ENCODE measurements at regions not wholly inside any gene's neighbourhood (a gene's known extent, or its start where the extent isn't known, plus 50 kb on each side); places are given as distances from the start of the nearest gene placed in this dataset.
"Not testable (repeated sequence)": the region's sequence is repeated elsewhere in the genome, so short reads cannot be mapped to it uniquely, and the experiment has no call there.

- Histone ChIP-seq H3K27ac (ENCODE audit: low read depth, low read length) (no peak overlapping the region), H2AK5ac (ENCODE audit: low read length) (no peak overlapping the region), H4K12ac (ENCODE audit: low read depth, low read length) (no peak overlapping the region), H2BK120ac (ENCODE audit: insufficient read depth, low read length, poor library complexity) (no peak overlapping the region), H3K79me2 (ENCODE audit: control insufficient read depth, insufficient read depth, low read length, poor library complexity) (no peaks in the 10 kb centered on the region), H2BK12ac (ENCODE audit: low read length) (no peak overlapping the region), H3K4me3 (ENCODE audit: low read depth, low read length) (no peak overlapping the region), H3K4me1 (ENCODE audit: control insufficient read depth in 1 of 2, insufficient read depth in 2 of 2, low read length in 2 of 2) (no peaks in the 10 kb centered on the region), H2BK5ac (ENCODE audit: low read depth, low read length, poor library complexity) (no peak overlapping the region), H3K18ac (ENCODE audit: low read length) (no peak overlapping the region), H4K8ac (ENCODE audit: low read depth, low read length) (no peak overlapping the region), H3K79me1 (ENCODE audit: low read length) (no peaks in the 10 kb centered on the region), H3K9ac (ENCODE audit: low read length) (no peak overlapping the region), H3K23ac (ENCODE audit: low read length) (no peak overlapping the region), H3K27me3 (ENCODE audit: insufficient read depth, low read length) (no peaks in the 10 kb centered on the region), H2AFZ (ENCODE audit: insufficient read depth, low read length, poor library complexity) (no peak overlapping the region), H3K4me2 (ENCODE audit: low read length) (no peak overlapping the region), H3K4ac (ENCODE audit: low read depth, low read length) (no peak overlapping the region), H3K14ac (ENCODE audit: low read length) (no peak overlapping the region), H3K36me3 (ENCODE audit: control insufficient read depth in 1 of 2, insufficient read depth in 2 of 2, low read length in 2 of 2) (no peaks in the 10 kb centered on the region), H4K91ac (ENCODE audit: low read depth, low read length) (no peak overlapping the region), H3K9me3 (ENCODE audit: insufficient read depth, low read depth, low read length) (no peaks in the 10 kb centered on the region)
- WGBS (ENCODE audit: extremely low coverage, insufficient coverage, insufficient read length): no CpG with 5 or more reads among the region's 5 CpGs
- DNase-seq: no peak
Measured at GRCh38 chr18:53843113-53843760, 381.2 kb downstream of the MBD2 start.

GRCh38 chr18:53838746-53839145 is 385.7 kb downstream of the MBD2 start:
- Histone ChIP-seq H3K23ac (ENCODE audit: low read length) (no peak overlapping the region), H3K4ac (ENCODE audit: low read depth, low read length) (no peak overlapping the region), H3K79me1 (ENCODE audit: low read length) (no peaks in the 10 kb centered on the region), H3K9ac (ENCODE audit: low read length) (no peak overlapping the region), H4K8ac (ENCODE audit: low read depth, low read length) (no peak overlapping the region), H3K4me3 (ENCODE audit: low read depth, low read length) (no peak overlapping the region), H3K27ac (ENCODE audit: low read depth, low read length) (no peak overlapping the region), H2BK120ac (ENCODE audit: insufficient read depth, low read length, poor library complexity) (no peak overlapping the region), H3K4me2 (ENCODE audit: low read length) (no peak overlapping the region), H3K27me3 (ENCODE audit: insufficient read depth, low read length) (no peaks in the 10 kb centered on the region), H3K18ac (ENCODE audit: low read length) (no peak overlapping the region), H3K9me3 (ENCODE audit: insufficient read depth, low read depth, low read length) (peaks cover 6% of the 10 kb centered on the region), H2BK12ac (ENCODE audit: low read length) (no peak overlapping the region), H4K91ac (ENCODE audit: low read depth, low read length) (no peak overlapping the region), H3K4me1 (ENCODE audit: control insufficient read depth in 1 of 2, insufficient read depth in 2 of 2, low read length in 2 of 2) (no peaks in the 10 kb centered on the region), H2BK5ac (ENCODE audit: low read depth, low read length, poor library complexity) (no peak overlapping the region), H3K79me2 (ENCODE audit: control insufficient read depth, insufficient read depth, low read length, poor library complexity) (no peaks in the 10 kb centered on the region), H2AFZ (ENCODE audit: insufficient read depth, low read length, poor library complexity) (no peak overlapping the region), H4K12ac (ENCODE audit: low read depth, low read length) (no peak overlapping the region), H2AK5ac (ENCODE audit: low read length) (no peak overlapping the region), H3K14ac (ENCODE audit: low read length) (no peak overlapping the region), H3K36me3 (ENCODE audit: control insufficient read depth in 1 of 2, insufficient read depth in 2 of 2, low read length in 2 of 2) (peaks cover 0 to 1% of the 10 kb centered on the region in 2 experiments)
- no peak for DNase-seq
- WGBS (ENCODE audit: extremely low coverage, insufficient coverage, insufficient read length): no CpG with 5 or more reads among the region's 4 CpGs

- H3K9me3 ChIP-seq (ENCODE audit: insufficient read depth, low read depth, low read length); H3K14ac ChIP-seq (ENCODE audit: low read length); H3K9ac ChIP-seq (ENCODE audit: low read length); H3K4me2 ChIP-seq (ENCODE audit: low read length); H2AK5ac ChIP-seq (ENCODE audit: low read length); DNase-seq; H2BK120ac ChIP-seq (ENCODE audit: insufficient read depth, low read length, poor library complexity); H2AFZ ChIP-seq (ENCODE audit: insufficient read depth, low read length, poor library complexity); H3K27ac ChIP-seq (ENCODE audit: low read depth, low read length); H4K91ac ChIP-seq (ENCODE audit: low read depth, low read length); H3K4ac ChIP-seq (ENCODE audit: low read depth, low read length); H3K23ac ChIP-seq (ENCODE audit: low read length); H3K79me1 ChIP-seq (ENCODE audit: low read length); H3K4me3 ChIP-seq (ENCODE audit: low read depth, low read length); H3K27me3 ChIP-seq (ENCODE audit: insufficient read depth, low read length); H3K36me3 ChIP-seq (ENCODE audit: control insufficient read depth in 1 of 2, insufficient read depth in 2 of 2, low read length in 2 of 2); H2BK5ac ChIP-seq (ENCODE audit: low read depth, low read length, poor library complexity); H4K12ac ChIP-seq (ENCODE audit: low read depth, low read length); H3K4me1 ChIP-seq (ENCODE audit: control insufficient read depth in 1 of 2, insufficient read depth in 2 of 2, low read length in 2 of 2); H4K8ac ChIP-seq (ENCODE audit: low read depth, low read length); H3K18ac ChIP-seq (ENCODE audit: low read length); H3K79me2 ChIP-seq (ENCODE audit: control insufficient read depth, insufficient read depth, low read length, poor library complexity); H2BK12ac ChIP-seq (ENCODE audit: low read length): not testable (repeated sequence)
- WGBS (ENCODE audit: extremely low coverage, insufficient coverage, insufficient read length): no CpG with 5 or more reads among the region's 1 CpG
Measured at GRCh38 chr18:53821141-53821540, 403.3 kb downstream of the MBD2 start.

GRCh38 chr18:53819671-53820070 is 404.8 kb downstream of the MBD2 start:
- no peak overlapping the region for H4K91ac ChIP-seq (ENCODE audit: low read depth, low read length)
- no peak overlapping the region for H3K14ac ChIP-seq (ENCODE audit: low read length)
- H3K4me3 ChIP-seq (ENCODE audit: low read depth, low read length): peak overlapping the region; percentile 38
- no peak overlapping the region for H3K4ac ChIP-seq (ENCODE audit: low read depth, low read length)
- no peak overlapping the region for H3K4me2 ChIP-seq (ENCODE audit: low read length)
- H2AK5ac ChIP-seq (ENCODE audit: low read length): no peak overlapping the region
- no CpG with 5 or more reads among the region's 1 CpG for WGBS (ENCODE audit: extremely low coverage, insufficient coverage, insufficient read length)
- no peak overlapping the region for H2BK120ac ChIP-seq (ENCODE audit: insufficient read depth, low read length, poor library complexity)
- H3K36me3 ChIP-seq (ENCODE audit: control insufficient read depth in 1 of 2, insufficient read depth in 2 of 2, low read length in 2 of 2): no peaks in the 10 kb centered on the region
- H2AFZ ChIP-seq (ENCODE audit: insufficient read depth, low read length, poor library complexity): no peak overlapping the region
- peaks cover 4% of the 10 kb centered on the region for H3K9me3 ChIP-seq (ENCODE audit: insufficient read depth, low read depth, low read length)
- H4K8ac ChIP-seq (ENCODE audit: low read depth, low read length): no peak overlapping the region
- H2BK12ac ChIP-seq (ENCODE audit: low read length): no peak overlapping the region
- no peaks in the 10 kb centered on the region for H3K4me1 ChIP-seq (ENCODE audit: control insufficient read depth in 1 of 2, insufficient read depth in 2 of 2, low read length in 2 of 2)
- H3K79me2 ChIP-seq (ENCODE audit: control insufficient read depth, insufficient read depth, low read length, poor library complexity): no peaks in the 10 kb centered on the region
- H3K9ac ChIP-seq (ENCODE audit: low read length): no peak overlapping the region
- H3K79me1 ChIP-seq (ENCODE audit: low read length): no peaks in the 10 kb centered on the region
- no peak overlapping the region for H4K12ac ChIP-seq (ENCODE audit: low read depth, low read length)
- H3K18ac ChIP-seq (ENCODE audit: low read length): no peak overlapping the region
- no peak for DNase-seq
- no peak overlapping the region for H3K23ac ChIP-seq (ENCODE audit: low read length)
- H2BK5ac ChIP-seq (ENCODE audit: low read depth, low read length, poor library complexity): no peak overlapping the region
- H3K27ac ChIP-seq (ENCODE audit: low read depth, low read length): no peak overlapping the region
- H3K27me3 ChIP-seq (ENCODE audit: insufficient read depth, low read length): no peaks in the 10 kb centered on the region
